Right kidney (tissue), 1 donor: ENCODE measurements at regions not wholly inside any gene's neighbourhood (a gene's known extent, or its start where the extent isn't known, plus 50 kb on each side); places are given as distances from the start of the nearest gene placed in this dataset.
A peak's percentile ranks its signal among the peaks of the same experiment; 100 is the strongest.
"Not testable (repeated sequence)": the region's sequence is repeated elsewhere in the genome, so short reads cannot be mapped to it uniquely, and the experiment has no call there.

Source experiments
- DNase-seq: peaks from one replicate; pipeline ENCODE4 v3.0.0-alpha.2; 2016

GRCh38 chr10:117790179-117790578 lies 247.6 kb downstream of the EMX2 start:
- DNase-seq: no peak

GRCh38 chr10:117790621-117791020 lies 248.1 kb downstream of the EMX2 start:
- no peak for DNase-seq

GRCh38 chr10:117792214-117792613 lies 249.7 kb downstream of the EMX2 start:
- no peak for DNase-seq

GRCh38 chr10:117796130-117796745 lies 250.5 kb downstream of the RAB11FIP2 start:
- no peak for DNase-seq

GRCh38 chr10:117797296-117797695 lies 249.4 kb downstream of the RAB11FIP2 start:
- no peak for DNase-seq

GRCh38 chr10:117801691-117802090 lies 245.1 kb downstream of the RAB11FIP2 start:
- no peak for DNase-seq

GRCh38 chr10:117804470-117805011 lies 242.2 kb downstream of the RAB11FIP2 start:
- DNase-seq: no peak

GRCh38 chr10:117805139-117805538 lies 241.6 kb downstream of the RAB11FIP2 start:
- DNase-seq: no peak

GRCh38 chr10:117807441-117807840 lies 239.3 kb downstream of the RAB11FIP2 start:
- no peak for DNase-seq

GRCh38 chr10:117815816-117816215 lies 230.9 kb downstream of the RAB11FIP2 start:
- not testable (repeated sequence) for DNase-seq

- no peak for DNase-seq
These were observed 229.6 kb downstream of the RAB11FIP2 start for GRCh38 chr10:117817116-117817515.

- no peak for DNase-seq
These were observed 228.0 kb downstream of the RAB11FIP2 start for GRCh38 chr10:117818721-117819120.

GRCh38 chr10:117819304-117819703 lies 227.4 kb downstream of the RAB11FIP2 start:
- DNase-seq: no peak

GRCh38 chr10:117823980-117824379 lies 222.8 kb downstream of the RAB11FIP2 start:
- DNase-seq: no peak

GRCh38 chr10:117830205-117830604 lies 216.5 kb downstream of the RAB11FIP2 start:
- DNase-seq: no peak

- DNase-seq: peak; percentile 25
These were observed 215.9 kb downstream of the RAB11FIP2 start for GRCh38 chr10:117830787-117831212.

GRCh38 chr10:117838500-117839498 lies 207.9 kb downstream of the RAB11FIP2 start:
- DNase-seq: peak; percentile 17

GRCh38 chr10:117856426-117856825 lies 190.3 kb downstream of the RAB11FIP2 start:
- not testable (repeated sequence) for DNase-seq

- no peak for DNase-seq
These were observed 186.6 kb downstream of the RAB11FIP2 start for GRCh38 chr10:117860135-117860534.

GRCh38 chr10:117860823-117861222 lies 185.9 kb downstream of the RAB11FIP2 start:
- no peak for DNase-seq

- no peak for DNase-seq
These were observed 185.4 kb downstream of the RAB11FIP2 start for GRCh38 chr10:117861329-117861728.

- DNase-seq: no peak
These were observed 183.0 kb downstream of the RAB11FIP2 start for GRCh38 chr10:117863771-117864170.

GRCh38 chr10:117865945-117866344 lies 180.8 kb downstream of the RAB11FIP2 start:
- no peak for DNase-seq
